ENCODE measurements at regions not wholly inside any gene's neighbourhood (a gene's known extent, or its start where the extent isn't known, plus 50 kb on each side); places are given as distances from the start of the nearest gene placed in this dataset.

GRCh38 chr1:170250531-170251276, 104.9 kb downstream of the NTMT2 start:
- TF ChIP-seq CTCF (conservative IDR thresholded peaks at IDR 0.05): 0 out of 2 replicates have a peak, but pooled peaks have one; percentile 6
- no peak for TF ChIP-seq ZFX (IDR thresholded peaks at IDR 0.05)
